Omental fat pad (tissue), 3 donors: ENCODE measurements at regions not wholly inside any gene's neighbourhood (a gene's known extent, or its start where the extent isn't known, plus 50 kb on each side); places are given as distances from the start of the nearest gene placed in this dataset.
A peak's percentile ranks its signal among the peaks of the same experiment; 100 is the strongest.

Source experiments
- ATAC-seq: fragments of 150-250 bp; one replicate; pipeline ENCODE4 v1.9.1; 2016; ENCODE audit warnings: mild to moderate bottlenecking, moderate library complexity; ENCODE audit not compliant: low FRiP score
- DNase-seq: peaks from one replicate; pipeline ENCODE4 v3.0.0-alpha.2; 2019; ENCODE audit warnings: low spot score
- TF ChIP-seq, protein P1 (sequence below), 3 donors: fragments of 450-650 bp; IDR thresholded peaks; one replicate each; pipeline ENCODE4 v1.5.1; 2016 to 2017; ENCODE audit warnings: antibody characterized with exemption in 3 of 3, mild to moderate bottlenecking in 3 of 3, moderate library complexity in 2 of 3

DNA sequence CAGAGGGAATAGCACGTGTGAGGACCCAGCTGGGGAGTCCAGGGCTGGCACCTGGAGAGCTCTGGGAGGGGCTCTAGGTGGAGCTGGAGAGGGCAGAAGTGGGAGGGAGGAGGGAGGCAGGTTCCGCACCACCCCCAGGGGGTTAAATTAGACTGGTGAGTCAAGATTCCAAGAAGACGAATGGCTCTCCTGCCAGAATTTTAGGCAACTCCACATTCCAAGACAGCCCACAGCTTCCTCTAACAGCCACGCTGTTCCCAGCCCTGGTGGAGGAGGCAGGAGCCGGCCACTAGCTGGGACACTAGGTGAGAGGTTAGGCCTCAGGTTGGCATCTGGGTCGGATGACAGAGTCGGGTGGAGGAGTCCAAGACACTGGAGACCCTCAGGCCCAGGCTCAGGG, 60.2 kb downstream of the TFAP2C start:
- TF ChIP-seq, protein P1, sequence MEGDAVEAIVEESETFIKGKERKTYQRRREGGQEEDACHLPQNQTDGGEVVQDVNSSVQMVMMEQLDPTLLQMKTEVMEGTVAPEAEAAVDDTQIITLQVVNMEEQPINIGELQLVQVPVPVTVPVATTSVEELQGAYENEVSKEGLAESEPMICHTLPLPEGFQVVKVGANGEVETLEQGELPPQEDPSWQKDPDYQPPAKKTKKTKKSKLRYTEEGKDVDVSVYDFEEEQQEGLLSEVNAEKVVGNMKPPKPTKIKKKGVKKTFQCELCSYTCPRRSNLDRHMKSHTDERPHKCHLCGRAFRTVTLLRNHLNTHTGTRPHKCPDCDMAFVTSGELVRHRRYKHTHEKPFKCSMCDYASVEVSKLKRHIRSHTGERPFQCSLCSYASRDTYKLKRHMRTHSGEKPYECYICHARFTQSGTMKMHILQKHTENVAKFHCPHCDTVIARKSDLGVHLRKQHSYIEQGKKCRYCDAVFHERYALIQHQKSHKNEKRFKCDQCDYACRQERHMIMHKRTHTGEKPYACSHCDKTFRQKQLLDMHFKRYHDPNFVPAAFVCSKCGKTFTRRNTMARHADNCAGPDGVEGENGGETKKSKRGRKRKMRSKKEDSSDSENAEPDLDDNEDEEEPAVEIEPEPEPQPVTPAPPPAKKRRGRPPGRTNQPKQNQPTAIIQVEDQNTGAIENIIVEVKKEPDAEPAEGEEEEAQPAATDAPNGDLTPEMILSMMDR (IDR thresholded peaks at IDR 0.05), result no peak
- no peak for DNase-seq
- peak; percentile 89 for ATAC-seq

DNA sequence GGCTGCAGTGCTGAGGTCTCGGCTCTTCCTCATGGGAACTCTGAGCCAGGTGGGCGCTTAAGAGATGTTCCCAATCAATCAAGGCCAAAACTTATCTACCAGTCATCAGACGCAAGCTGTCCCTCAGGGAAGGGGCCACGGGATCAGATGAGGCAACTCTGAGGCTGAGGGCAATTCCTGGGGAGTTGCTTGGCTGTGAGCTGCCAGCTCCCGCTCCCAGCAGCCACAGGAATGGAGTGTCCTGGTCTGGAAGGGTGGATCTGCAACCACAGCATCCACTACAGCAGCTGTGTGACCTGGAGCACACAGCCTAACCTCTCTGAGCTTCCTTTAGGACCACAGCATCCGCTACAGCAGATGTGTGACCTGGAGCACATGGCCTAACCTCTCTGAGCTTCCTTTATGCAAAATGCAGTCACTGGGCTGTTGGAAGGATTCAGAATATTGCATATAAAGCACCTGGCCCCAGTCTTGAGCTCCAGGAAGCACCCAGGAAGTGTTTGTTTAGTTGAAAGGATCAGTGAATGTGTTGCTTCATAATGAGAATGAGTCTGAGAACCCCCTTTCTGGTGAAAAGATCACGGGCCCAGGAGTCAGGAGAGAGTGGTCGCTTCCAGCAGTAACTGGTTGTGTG, 60.9 kb downstream of the TFAP2C start:
- TF ChIP-seq, protein P1 (IDR thresholded peaks at IDR 0.05), result no peak
- ATAC-seq, result peak; percentile 52
- no peak for DNase-seq

DNA sequence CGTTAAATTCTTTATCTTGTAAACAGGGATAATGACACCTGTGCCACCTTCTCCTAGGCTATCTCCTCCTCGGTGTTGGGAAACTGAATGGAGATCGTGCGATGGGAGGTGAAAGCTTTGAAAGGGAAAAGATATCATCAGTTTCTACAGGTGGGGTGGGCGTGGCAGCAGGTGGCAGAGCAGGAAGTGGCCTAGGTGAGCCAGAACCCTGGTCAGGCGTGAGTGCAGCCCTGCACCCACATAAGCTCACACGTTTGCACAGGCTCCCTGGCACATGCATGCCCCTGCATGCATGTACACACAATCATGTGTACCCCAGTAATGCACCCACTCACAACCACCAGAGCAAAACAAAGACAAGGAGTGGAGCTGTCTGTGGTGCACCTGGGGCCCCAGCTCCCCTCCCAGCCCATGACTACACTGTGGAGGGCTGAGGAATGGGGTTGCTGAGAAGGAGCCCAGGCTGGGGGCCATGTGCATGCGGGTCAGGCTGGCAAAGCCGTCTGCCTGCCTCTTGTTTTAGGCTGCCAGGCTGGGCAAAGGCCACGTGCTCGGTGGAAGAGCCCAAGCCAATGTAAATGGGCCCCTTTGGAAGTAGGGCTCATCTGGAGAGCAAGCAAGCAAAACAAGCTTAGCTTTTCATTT, 61.5 kb downstream of the TFAP2C start:
- ATAC-seq (no peak), DNase-seq (no peak)
- TF ChIP-seq, protein P1 (IDR thresholded peaks at IDR 0.05), result no peak

DNA sequence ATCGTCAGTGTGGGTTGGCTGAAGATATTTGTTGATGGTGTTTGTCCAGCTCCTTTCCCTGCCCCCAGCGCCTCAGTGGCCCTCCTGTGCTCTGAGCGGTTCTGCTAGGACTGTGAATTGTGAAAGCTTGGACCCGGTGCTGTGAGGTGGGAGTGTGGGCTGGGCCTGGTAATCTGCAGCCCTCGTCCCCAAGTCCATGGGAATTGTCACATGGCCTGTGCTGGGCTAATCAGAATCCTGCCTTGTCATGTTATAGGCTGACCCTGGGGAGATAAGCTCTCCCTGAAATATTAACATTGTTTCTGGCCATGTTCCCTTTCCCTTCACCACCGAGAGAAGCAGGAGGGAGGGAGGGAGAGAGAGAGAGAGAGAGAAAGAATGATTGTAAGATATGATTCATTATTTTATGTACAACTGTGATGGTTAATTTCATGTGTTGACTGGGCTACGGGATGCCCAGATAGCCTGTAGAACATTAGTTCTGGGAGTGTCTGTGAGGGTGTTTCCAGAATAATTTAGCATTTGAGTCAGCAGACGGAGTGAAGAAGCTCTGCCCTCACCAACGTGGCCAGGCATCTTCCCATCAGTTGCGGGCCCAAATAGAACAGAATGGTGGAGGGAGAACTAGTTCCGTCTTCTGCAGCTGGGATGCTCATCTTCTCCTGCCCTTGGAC, 62.4 kb downstream of the TFAP2C start:
- no peak for DNase-seq
- ATAC-seq, result no peak
- TF ChIP-seq, protein P1 (IDR thresholded peaks at IDR 0.05), result no peak

DNA sequence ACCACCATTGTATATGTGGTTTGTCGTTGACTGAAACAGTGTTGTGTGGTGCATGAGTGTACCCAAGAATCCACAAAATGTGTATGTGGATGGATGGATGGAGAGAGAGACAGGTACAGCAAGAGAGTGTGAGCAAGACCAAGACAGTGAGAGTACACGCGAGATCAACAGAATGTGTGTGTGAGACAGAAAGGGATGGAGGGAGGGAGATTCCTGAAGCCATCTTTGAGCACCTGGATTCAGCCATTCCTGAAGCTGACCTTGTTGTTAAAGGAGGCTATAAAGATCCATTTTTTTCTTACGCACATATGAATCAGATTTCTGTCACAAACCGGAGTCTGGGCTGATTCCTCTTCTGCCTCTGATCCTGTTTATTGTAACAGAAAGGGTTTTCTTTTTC, 64.1 kb downstream of the TFAP2C start:
- TF ChIP-seq, protein P1 (IDR thresholded peaks at IDR 0.05), result no peak
- ATAC-seq, result no peak

DNA sequence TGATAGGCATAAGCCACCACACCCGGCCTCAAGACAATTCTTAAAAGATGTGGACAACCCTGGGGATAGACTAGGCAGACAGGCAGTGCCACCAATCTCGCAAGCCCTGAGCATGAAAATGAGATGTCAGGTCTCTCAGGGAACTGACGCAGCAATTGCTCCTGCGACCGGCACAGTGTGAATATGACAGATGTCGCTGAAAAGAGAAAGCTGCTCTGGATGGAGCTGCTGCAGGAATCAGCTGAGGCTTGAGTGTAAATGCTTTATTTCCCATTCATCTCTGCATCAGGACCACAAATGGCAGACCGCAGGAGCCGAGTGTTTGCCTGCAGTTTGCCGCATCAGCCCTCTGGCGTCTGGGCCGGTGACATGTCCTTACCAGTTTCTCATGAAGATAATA, 68.4 kb downstream of the TFAP2C start:
- no peak for ATAC-seq
- DNase-seq, result no peak
- TF ChIP-seq, protein P1 (IDR thresholded peaks at IDR 0.05), result no peak

More for the DNA sequence above, 64.1 kb downstream of the TFAP2C start:
- no peak for DNase-seq
